ENCODE measurements at regions not wholly inside any gene's neighbourhood (a gene's known extent, or its start where the extent isn't known, plus 50 kb on each side); places are given as distances from the start of the nearest gene placed in this dataset.

DNA sequence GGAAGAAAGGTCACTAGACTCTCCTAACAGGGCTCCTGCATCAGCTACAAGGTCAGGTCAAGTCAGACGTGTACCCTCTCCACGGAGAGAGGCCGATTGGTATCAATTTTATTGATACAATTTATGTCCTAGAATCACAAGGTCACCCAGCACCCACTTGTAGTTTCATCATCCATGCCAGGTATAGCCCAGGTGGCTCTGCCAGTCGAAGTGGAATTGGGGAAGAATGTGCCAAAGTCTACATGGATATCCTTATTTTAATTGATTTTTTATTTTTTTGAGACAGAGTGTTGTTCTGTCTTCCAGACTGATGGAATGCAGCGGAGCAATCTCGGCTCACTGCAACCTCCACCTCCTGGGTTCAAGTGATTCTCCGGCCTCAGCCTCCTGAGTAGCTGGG lies 334.1 kb downstream of the SHANK2 start:
- H3K27me3 ChIP-seq: no peaks in the 10 kb centered on the region
- TF ChIP-seq EZH2 (IDR thresholded peaks at IDR 0.05) (no peak), EZH2phosphoT487 (IDR thresholded peaks at IDR 0.05) (no peak)
- TF ChIP-seq, protein P1, sequence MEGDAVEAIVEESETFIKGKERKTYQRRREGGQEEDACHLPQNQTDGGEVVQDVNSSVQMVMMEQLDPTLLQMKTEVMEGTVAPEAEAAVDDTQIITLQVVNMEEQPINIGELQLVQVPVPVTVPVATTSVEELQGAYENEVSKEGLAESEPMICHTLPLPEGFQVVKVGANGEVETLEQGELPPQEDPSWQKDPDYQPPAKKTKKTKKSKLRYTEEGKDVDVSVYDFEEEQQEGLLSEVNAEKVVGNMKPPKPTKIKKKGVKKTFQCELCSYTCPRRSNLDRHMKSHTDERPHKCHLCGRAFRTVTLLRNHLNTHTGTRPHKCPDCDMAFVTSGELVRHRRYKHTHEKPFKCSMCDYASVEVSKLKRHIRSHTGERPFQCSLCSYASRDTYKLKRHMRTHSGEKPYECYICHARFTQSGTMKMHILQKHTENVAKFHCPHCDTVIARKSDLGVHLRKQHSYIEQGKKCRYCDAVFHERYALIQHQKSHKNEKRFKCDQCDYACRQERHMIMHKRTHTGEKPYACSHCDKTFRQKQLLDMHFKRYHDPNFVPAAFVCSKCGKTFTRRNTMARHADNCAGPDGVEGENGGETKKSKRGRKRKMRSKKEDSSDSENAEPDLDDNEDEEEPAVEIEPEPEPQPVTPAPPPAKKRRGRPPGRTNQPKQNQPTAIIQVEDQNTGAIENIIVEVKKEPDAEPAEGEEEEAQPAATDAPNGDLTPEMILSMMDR (IDR thresholded peaks at IDR 0.05): no peak
- no peak overlapping the region for H3K27ac ChIP-seq
- peaks cover 32% of the 10 kb centered on the region for H3K9me3 Mint-ChIP-seq
- no peaks in the 10 kb centered on the region for H4K20me1 ChIP-seq (ENCODE audit: low read depth)
- peaks cover 7% of the 10 kb centered on the region for H3K9me3 ChIP-seq (ENCODE audit: low read depth)
- no peak overlapping the region for H3K4me3 Mint-ChIP-seq
- peaks cover 20% of the 10 kb centered on the region for H3F3A ChIP-seq (ENCODE audit: low read depth)
- peaks cover 22% of the 10 kb centered on the region for H3K4me1 ChIP-seq
- H2AFZ ChIP-seq (replicated peaks): no peak overlapping the region
- H3K36me3 ChIP-seq: no peaks in the 10 kb centered on the region
- peaks cover 2% of the 10 kb centered on the region for H3K36me3 Mint-ChIP-seq
- H3K27ac Mint-ChIP-seq: no peak overlapping the region
- H3K9ac ChIP-seq: no peak overlapping the region
- H3K4me2 ChIP-seq: no peak overlapping the region
- no peak for DNase-seq (ENCODE audit: low spot score)
- peaks cover 11% of the 10 kb centered on the region for H3K4me1 Mint-ChIP-seq
- H3K79me2 ChIP-seq (ENCODE audit: low read depth): no peaks in the 10 kb centered on the region
- no peak overlapping the region for H3K4me3 ChIP-seq
- peaks cover 7% of the 10 kb centered on the region for H3K27me3 Mint-ChIP-seq (ENCODE audit: insufficient read depth, low read depth)

DNA sequence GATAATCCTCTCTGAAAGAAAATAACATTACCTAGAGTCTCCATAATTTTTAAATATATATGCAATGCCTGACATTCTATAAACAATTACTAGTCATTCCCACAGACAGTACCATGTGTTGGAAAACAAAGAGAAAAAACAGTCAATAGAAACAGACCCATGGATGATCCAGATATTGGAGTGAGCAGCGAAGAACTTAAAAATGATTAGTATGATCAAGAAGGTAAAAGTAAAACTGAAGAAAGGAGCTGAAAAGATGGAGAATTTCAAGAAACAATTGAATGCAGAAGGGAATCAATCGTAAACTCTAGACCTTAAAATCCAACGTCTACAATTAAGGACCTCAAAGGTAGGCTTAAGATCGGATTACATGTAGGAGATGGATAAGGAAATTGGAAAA lies 330.6 kb downstream of the SHANK2 start:
- Mint-ChIP-seq H3K27ac (no peak overlapping the region), H3K4me1 (peaks cover 3% of the 10 kb centered on the region), H3K27me3 (ENCODE audit: insufficient read depth, low read depth) (peaks cover 11% of the 10 kb centered on the region), H3K9me3 (peaks cover 33% of the 10 kb centered on the region), H3K36me3 (peaks cover 2% of the 10 kb centered on the region), H3K4me3 (no peak overlapping the region)
- no peak overlapping the region for H3K4me2 ChIP-seq
- no peak overlapping the region for H3K4me3 ChIP-seq
- H4K20me1 ChIP-seq (ENCODE audit: low read depth): no peaks in the 10 kb centered on the region
- H2AFZ ChIP-seq (replicated peaks): no peak overlapping the region
- no peaks in the 10 kb centered on the region for H3F3A ChIP-seq (ENCODE audit: low read depth)
- H3K9me3 ChIP-seq (ENCODE audit: low read depth): peaks cover 7% of the 10 kb centered on the region
- H3K79me2 ChIP-seq (ENCODE audit: low read depth): no peaks in the 10 kb centered on the region
- no peak overlapping the region for H3K9ac ChIP-seq
- DNase-seq (ENCODE audit: low spot score): no peak
- H3K4me1 ChIP-seq: peaks cover 2% of the 10 kb centered on the region
- TF ChIP-seq EZH2 (IDR thresholded peaks at IDR 0.05) (no peak), EZH2phosphoT487 (IDR thresholded peaks at IDR 0.05) (no peak)
- TF ChIP-seq, protein P1 (IDR thresholded peaks at IDR 0.05): no peak
- no peaks in the 10 kb centered on the region for H3K27me3 ChIP-seq
- H3K27ac ChIP-seq: no peak overlapping the region
- no peaks in the 10 kb centered on the region for H3K36me3 ChIP-seq

DNA sequence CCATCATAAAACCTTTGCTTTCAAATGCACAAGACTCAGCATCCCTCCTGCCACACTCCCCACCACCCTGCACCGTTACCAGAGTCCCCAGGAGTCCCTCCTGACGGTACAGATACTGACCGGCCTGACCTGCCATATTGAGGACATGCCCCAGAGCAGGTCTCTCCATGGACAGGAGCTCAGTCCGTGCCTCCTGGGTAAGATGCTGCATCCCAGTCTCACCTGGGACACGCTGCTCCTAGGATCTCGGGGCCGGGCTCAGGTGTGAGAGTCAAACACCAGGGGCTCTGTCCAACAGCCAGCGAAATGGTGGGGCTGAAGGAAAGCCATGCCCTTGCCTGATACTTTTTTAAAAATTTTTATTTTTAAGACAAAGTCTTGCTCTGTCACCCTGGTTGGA lies 328.3 kb downstream of the SHANK2 start:
- Mint-ChIP-seq H3K36me3 (peaks cover 2% of the 10 kb centered on the region), H3K27ac (no peak overlapping the region), H3K27me3 (ENCODE audit: insufficient read depth, low read depth) (peaks cover 10% of the 10 kb centered on the region), H3K4me3 (no peak overlapping the region), H3K9me3 (peaks cover 33% of the 10 kb centered on the region), H3K4me1 (peaks cover 7% of the 10 kb centered on the region)
- H3K4me2 ChIP-seq: no peak overlapping the region
- no peaks in the 10 kb centered on the region for H3K79me2 ChIP-seq (ENCODE audit: low read depth)
- no peak for TF ChIP-seq EZH2phosphoT487 (IDR thresholded peaks at IDR 0.05)
- TF ChIP-seq, protein P1 (IDR thresholded peaks at IDR 0.05): no peak
- TF ChIP-seq EZH2 (IDR thresholded peaks at IDR 0.05): no peak
- H3K27ac ChIP-seq: no peak overlapping the region
- peaks cover 7% of the 10 kb centered on the region for H3K9me3 ChIP-seq (ENCODE audit: low read depth)
- H3K36me3 ChIP-seq: no peaks in the 10 kb centered on the region
- H2AFZ ChIP-seq (replicated peaks): no peak overlapping the region
- no peaks in the 10 kb centered on the region for H3F3A ChIP-seq (ENCODE audit: low read depth)
- H3K4me1 ChIP-seq: peaks cover 11% of the 10 kb centered on the region
- H3K27me3 ChIP-seq: no peaks in the 10 kb centered on the region
- H3K4me3 ChIP-seq: no peak overlapping the region
- no peaks in the 10 kb centered on the region for H4K20me1 ChIP-seq (ENCODE audit: low read depth)
- no peak overlapping the region for H3K9ac ChIP-seq
- DNase-seq (ENCODE audit: low spot score): no peak

Measured in neural progenitor cell (in vitro differentiated cells).